ENCODE measurements at regions not wholly inside any gene's neighbourhood (a gene's known extent, or its start where the extent isn't known, plus 50 kb on each side); places are given as distances from the start of the nearest gene placed in this dataset.

DNA sequence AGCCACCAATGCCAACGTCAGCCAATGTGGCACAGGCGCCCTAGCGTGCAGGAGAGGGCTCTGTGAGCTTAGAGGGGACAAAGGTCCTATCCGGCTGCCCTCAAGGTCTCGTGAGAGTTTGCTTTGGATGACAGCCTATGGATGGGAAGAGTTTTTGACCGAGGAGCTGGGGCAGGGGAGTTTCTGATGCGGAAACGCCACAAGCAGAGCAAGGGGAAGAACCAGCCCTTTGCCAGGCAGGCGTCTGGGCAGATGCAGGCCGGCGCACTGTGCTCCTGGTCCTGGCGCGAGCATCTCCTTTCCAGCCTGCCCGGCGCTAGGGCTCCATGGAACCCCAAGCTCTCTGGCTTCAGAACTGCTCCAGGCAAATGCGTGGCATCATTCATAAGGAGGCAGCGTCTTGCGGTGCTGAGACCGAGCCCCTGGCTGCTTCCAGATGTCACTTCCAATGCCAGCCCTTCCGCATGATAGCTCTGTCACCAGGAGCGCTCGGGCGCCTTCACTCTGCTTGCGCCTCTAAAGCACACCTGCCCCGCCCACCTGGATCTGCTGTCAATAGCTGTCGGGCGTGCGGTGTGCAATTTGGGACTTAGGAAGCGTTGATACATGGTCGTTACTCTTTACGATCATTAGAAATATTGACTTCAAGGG lies 374.9 kb upstream of the IRX1 start:
- H3K27ac ChIP-seq (ENCODE audit: low read depth, low read length) = no peak overlapping the region
- no peak overlapping the region for H2AFZ ChIP-seq (ENCODE audit: low read depth, low read length, poor library complexity, severe bottlenecking)
- POLR2A ChIA-PET = no interaction called here
- H3K79me2 ChIP-seq (ENCODE audit: insufficient read depth, low read length) = no peaks in the 10 kb centered on the region
- no TSS peak for BruUV-seq (replicated peaks)
- H4K20me1 ChIP-seq (ENCODE audit: insufficient read depth) = no peaks in the 10 kb centered on the region
- TF ChIP-seq POLR2A (IDR thresholded peaks at IDR 0.05; ENCODE audit: borderline replicate concordance, extremely low read depth, insufficient read depth, insufficient read length) (no peak), SRF (IDR thresholded peaks at IDR 0.05; ENCODE audit: low read depth) (no peak), EZH2phosphoT487 (IDR thresholded peaks at IDR 0.05; ENCODE audit: borderline replicate concordance) (no peak), CBX3 (IDR thresholded peaks at IDR 0.05; ENCODE audit: low read depth) (no peak), JUND (IDR thresholded peaks at IDR 0.05) (no peak), POLR2AphosphoS5 (IDR thresholded peaks at IDR 0.05; ENCODE audit: low read depth, low read length) (no peak), SP1 (IDR thresholded peaks at IDR 0.05; ENCODE audit: low read depth) (no peak), RAD21 (IDR thresholded peaks at IDR 0.05; ENCODE audit: low read depth) (no peak), FOSL1 (IDR thresholded peaks at IDR 0.05; ENCODE audit: low read depth) (no peak), ZNF274 (IDR thresholded peaks at IDR 0.05; ENCODE audit: low read depth, low read length) (no peak), EZH2 (IDR thresholded peaks at IDR 0.05) (no peak), ZFX (IDR thresholded peaks at IDR 0.05) (no peak), YY1 (IDR thresholded peaks at IDR 0.05; ENCODE audit: extremely low read depth, insufficient replicate concordance, low read depth, low read length) (no peak), CEBPB (IDR thresholded peaks at IDR 0.05; ENCODE audit: low read depth) (no peak)
- TF ChIP-seq, protein P1, sequence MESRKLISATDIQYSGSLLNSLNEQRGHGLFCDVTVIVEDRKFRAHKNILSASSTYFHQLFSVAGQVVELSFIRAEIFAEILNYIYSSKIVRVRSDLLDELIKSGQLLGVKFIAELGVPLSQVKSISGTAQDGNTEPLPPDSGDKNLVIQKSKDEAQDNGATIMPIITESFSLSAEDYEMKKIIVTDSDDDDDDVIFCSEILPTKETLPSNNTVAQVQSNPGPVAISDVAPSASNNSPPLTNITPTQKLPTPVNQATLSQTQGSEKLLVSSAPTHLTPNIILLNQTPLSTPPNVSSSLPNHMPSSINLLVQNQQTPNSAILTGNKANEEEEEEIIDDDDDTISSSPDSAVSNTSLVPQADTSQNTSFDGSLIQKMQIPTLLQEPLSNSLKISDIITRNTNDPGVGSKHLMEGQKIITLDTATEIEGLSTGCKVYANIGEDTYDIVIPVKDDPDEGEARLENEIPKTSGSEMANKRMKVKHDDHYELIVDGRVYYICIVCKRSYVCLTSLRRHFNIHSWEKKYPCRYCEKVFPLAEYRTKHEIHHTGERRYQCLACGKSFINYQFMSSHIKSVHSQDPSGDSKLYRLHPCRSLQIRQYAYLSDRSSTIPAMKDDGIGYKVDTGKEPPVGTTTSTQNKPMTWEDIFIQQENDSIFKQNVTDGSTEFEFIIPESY (IDR thresholded peaks at IDR 0.05; ENCODE audit: extremely low read depth, insufficient replicate concordance, low read length) = no peak
- TF ChIP-seq, protein P2, sequence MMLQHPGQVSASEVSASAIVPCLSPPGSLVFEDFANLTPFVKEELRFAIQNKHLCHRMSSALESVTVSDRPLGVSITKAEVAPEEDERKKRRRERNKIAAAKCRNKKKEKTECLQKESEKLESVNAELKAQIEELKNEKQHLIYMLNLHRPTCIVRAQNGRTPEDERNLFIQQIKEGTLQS (IDR thresholded peaks at IDR 0.05) = no peak
- TF ChIP-seq, protein P3, sequence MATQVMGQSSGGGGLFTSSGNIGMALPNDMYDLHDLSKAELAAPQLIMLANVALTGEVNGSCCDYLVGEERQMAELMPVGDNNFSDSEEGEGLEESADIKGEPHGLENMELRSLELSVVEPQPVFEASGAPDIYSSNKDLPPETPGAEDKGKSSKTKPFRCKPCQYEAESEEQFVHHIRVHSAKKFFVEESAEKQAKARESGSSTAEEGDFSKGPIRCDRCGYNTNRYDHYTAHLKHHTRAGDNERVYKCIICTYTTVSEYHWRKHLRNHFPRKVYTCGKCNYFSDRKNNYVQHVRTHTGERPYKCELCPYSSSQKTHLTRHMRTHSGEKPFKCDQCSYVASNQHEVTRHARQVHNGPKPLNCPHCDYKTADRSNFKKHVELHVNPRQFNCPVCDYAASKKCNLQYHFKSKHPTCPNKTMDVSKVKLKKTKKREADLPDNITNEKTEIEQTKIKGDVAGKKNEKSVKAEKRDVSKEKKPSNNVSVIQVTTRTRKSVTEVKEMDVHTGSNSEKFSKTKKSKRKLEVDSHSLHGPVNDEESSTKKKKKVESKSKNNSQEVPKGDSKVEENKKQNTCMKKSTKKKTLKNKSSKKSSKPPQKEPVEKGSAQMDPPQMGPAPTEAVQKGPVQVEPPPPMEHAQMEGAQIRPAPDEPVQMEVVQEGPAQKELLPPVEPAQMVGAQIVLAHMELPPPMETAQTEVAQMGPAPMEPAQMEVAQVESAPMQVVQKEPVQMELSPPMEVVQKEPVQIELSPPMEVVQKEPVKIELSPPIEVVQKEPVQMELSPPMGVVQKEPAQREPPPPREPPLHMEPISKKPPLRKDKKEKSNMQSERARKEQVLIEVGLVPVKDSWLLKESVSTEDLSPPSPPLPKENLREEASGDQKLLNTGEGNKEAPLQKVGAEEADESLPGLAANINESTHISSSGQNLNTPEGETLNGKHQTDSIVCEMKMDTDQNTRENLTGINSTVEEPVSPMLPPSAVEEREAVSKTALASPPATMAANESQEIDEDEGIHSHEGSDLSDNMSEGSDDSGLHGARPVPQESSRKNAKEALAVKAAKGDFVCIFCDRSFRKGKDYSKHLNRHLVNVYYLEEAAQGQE (IDR thresholded peaks at IDR 0.05; ENCODE audit: low read depth) = no peak
- TF ChIP-seq, protein P4, sequence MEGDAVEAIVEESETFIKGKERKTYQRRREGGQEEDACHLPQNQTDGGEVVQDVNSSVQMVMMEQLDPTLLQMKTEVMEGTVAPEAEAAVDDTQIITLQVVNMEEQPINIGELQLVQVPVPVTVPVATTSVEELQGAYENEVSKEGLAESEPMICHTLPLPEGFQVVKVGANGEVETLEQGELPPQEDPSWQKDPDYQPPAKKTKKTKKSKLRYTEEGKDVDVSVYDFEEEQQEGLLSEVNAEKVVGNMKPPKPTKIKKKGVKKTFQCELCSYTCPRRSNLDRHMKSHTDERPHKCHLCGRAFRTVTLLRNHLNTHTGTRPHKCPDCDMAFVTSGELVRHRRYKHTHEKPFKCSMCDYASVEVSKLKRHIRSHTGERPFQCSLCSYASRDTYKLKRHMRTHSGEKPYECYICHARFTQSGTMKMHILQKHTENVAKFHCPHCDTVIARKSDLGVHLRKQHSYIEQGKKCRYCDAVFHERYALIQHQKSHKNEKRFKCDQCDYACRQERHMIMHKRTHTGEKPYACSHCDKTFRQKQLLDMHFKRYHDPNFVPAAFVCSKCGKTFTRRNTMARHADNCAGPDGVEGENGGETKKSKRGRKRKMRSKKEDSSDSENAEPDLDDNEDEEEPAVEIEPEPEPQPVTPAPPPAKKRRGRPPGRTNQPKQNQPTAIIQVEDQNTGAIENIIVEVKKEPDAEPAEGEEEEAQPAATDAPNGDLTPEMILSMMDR (IDR thresholded peaks at IDR 0.05 in 2 of 3, conservative IDR thresholded peaks at IDR 0.05 in 1 of 3; ENCODE audit: borderline replicate concordance in 1 of 3, insufficient read depth in 1 of 3, low read depth in 2 of 3, low read length in 2 of 3) = no peak
- ATAC-seq (no peak), DNase-seq (ENCODE audit: low read depth, low spot score) (no peak)
- RAD21 ChIA-PET (ENCODE audit: low non-redundant PET in 1 of 2, low total read pairs in 2 of 2, uncharacterized antibody in 2 of 2, unreplicated experiment in 2 of 2) = no interaction called here
- no peaks in the 10 kb centered on the region for H3K9me2 ChIP-seq (ENCODE audit: insufficient read depth)
- CTCF ChIA-PET = no interaction called here
- H3K36me3 ChIP-seq (ENCODE audit: control insufficient read depth in 1 of 2, insufficient read depth in 2 of 2, low read length in 2 of 2) = no peaks in the 10 kb centered on the region
- intact Hi-C loops (cut with micrococcal nuclease) = no loop called here
- peaks cover 0 to 6% of the 10 kb centered on the region in 2 experiments; a peak in 2 of 4 replicates for H3K9me3 ChIP-seq (ENCODE audit: control insufficient read depth in 1 of 2, insufficient read depth in 1 of 2, low read depth in 1 of 2, low read length in 2 of 2)
- H3K27me3 ChIP-seq (ENCODE audit: insufficient read depth, low read length) = no peaks in the 10 kb centered on the region
- no peaks in the 10 kb centered on the region for H3K4me1 ChIP-seq (ENCODE audit: control insufficient read depth in 1 of 2, insufficient read depth in 2 of 2, low read length in 2 of 2)
- no peak overlapping the region for H3K4me3 ChIP-seq (replicated peaks in 1 of 2; ENCODE audit: low read depth in 1 of 2, low read length in 2 of 2)
- no peak overlapping the region for H3K9ac ChIP-seq (ENCODE audit: low read length)
- no peak overlapping the region for H3K4me2 ChIP-seq (ENCODE audit: low read length)
